Fibroblast of mammary gland (primary cell): ENCODE measurements at regions not wholly inside any gene's neighbourhood (a gene's known extent, or its start where the extent isn't known, plus 50 kb on each side); places are given as distances from the start of the nearest gene placed in this dataset.

Experiments used
- DNase-seq: peaks from one replicate; pipeline ENCODE4 v3.0.0-alpha.2; 2010; ENCODE audit warnings: low read depth
- H3K4me3 ChIP-seq: 2 replicates; pipeline ENCODE4 v1.5.1; 2011; ENCODE audit warnings: low read depth, mild to moderate bottlenecking, low read length, moderate library complexity; ENCODE audit not compliant: control insufficient read depth
- TF ChIP-seq, protein P1 (sequence below): conservative IDR thresholded peaks from 2 replicates; pipeline ENCODE4 v1.5.1; 2011; ENCODE audit warnings: low read depth, low read length, inconsistent platforms; ENCODE audit not compliant: control insufficient read depth, insufficient read depth

- H3K4me3 ChIP-seq: no peak overlapping the region
- DNase-seq: peak; percentile 41
- TF ChIP-seq, protein P1, sequence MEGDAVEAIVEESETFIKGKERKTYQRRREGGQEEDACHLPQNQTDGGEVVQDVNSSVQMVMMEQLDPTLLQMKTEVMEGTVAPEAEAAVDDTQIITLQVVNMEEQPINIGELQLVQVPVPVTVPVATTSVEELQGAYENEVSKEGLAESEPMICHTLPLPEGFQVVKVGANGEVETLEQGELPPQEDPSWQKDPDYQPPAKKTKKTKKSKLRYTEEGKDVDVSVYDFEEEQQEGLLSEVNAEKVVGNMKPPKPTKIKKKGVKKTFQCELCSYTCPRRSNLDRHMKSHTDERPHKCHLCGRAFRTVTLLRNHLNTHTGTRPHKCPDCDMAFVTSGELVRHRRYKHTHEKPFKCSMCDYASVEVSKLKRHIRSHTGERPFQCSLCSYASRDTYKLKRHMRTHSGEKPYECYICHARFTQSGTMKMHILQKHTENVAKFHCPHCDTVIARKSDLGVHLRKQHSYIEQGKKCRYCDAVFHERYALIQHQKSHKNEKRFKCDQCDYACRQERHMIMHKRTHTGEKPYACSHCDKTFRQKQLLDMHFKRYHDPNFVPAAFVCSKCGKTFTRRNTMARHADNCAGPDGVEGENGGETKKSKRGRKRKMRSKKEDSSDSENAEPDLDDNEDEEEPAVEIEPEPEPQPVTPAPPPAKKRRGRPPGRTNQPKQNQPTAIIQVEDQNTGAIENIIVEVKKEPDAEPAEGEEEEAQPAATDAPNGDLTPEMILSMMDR: no peak
Observed at GRCh38 chr13:78298657-78299056, 304.7 kb downstream of the POU4F1 start.

- TF ChIP-seq, protein P1: no peak
- DNase-seq: no peak
- no peak overlapping the region for H3K4me3 ChIP-seq
Observed at GRCh38 chr13:78286748-78287147, 316.6 kb downstream of the POU4F1 start.

DNA sequence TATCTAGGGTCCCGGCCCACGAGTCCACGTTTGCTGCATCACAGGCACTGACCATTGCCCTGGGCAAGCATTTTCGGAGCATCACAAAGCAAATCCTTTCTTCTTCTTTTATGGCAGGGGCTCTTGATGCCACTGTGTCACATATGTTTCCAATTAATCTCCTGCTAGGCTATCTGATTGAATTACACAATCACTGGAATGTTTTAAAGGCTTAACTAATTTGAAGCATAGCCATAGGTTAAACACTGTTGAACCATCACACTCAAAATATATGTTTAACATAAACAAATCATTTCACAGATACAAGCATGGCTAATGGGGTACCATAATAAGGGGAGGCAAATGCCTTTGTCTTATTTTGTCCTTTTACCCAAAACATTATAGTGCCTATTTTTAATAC is 338.3 kb downstream of the POU4F1 start:
- no peak for DNase-seq
- H3K4me3 ChIP-seq: no peak overlapping the region
- TF ChIP-seq, protein P1: no peak

DNA sequence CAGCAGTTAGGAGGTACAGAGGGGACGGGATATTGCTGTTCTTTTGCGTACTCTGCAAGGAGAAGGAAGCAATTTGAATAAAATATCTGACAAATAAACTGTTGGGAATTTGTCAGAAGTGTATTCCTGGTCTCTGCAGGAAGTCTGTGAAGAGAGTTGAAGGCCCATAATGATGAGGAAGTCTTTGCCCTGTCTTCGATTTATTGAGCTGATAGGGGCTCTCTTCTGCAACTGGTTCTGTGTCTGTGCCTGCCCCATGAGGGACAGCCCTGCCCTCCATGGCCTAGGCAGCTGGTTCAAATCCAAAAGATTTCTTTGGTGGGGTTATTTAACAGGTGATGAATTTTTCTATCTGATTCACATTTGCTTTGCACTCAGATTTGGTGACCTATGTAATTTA is 339.7 kb upstream of the EDNRB start:
- TF ChIP-seq, protein P1: no peak
- no peak for DNase-seq
- no peak overlapping the region for H3K4me3 ChIP-seq

DNA sequence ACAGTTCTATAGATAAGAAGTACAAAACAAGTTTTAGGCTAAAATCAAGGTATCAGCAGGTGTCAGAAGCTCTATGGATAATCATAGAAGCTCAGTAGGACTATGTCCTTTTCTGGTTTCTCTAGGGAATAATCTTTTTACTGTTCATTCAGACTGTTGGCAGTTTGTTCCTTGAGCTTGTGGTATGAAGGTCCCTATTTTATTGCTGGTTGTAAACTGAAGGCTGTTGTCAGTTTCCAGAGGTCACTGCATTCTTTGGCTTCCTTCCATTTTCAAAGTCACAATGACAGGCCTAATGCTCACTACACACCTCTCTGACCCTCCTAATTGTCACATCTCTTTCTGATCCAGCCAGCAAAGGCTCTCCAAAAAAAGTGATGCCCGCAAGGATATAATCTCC is 337.9 kb upstream of the EDNRB start:
- H3K4me3 ChIP-seq: no peak overlapping the region
- TF ChIP-seq, protein P1: no peak

GRCh38 chr13:78254113-78254512 is 335.5 kb upstream of the EDNRB start:
- TF ChIP-seq, protein P1: no peak

More for the DNA sequence above, 337.9 kb upstream of the EDNRB start:
- no peak for DNase-seq

GRCh38 chr13:78247362-78247761 is 328.7 kb upstream of the EDNRB start:
- TF ChIP-seq, protein P1: no peak
- no peak for DNase-seq
- H3K4me3 ChIP-seq: no peak overlapping the region

More at GRCh38 chr13:78254113-78254512, 335.5 kb upstream of the EDNRB start:
- no peak overlapping the region for H3K4me3 ChIP-seq
- DNase-seq: no peak
